NCI-H2081 (cell line): ENCODE measurements at regions not wholly inside any gene's neighbourhood (a gene's known extent, or its start where the extent isn't known, plus 50 kb on each side); places are given as distances from the start of the nearest gene placed in this dataset.
"Not testable (repeated sequence)": the region's sequence is repeated elsewhere in the genome, so short reads cannot be mapped to it uniquely, and the experiment has no call there.

Experiments used
- DNase-seq, 2 experiments: peaks; one replicate each; lab custom pipeline; 2025; lab: John Stamatoyannopoulos, UW

GRCh38 chr12:63410197-63410596 is 258.1 kb downstream of the DPY19L2 start:
- no peak for DNase-seq

- DNase-seq: no peak
Observed at GRCh38 chr12:63406781-63407180, 255.8 kb upstream of the AVPR1A start.

- no peak for DNase-seq
Observed at GRCh38 chr12:63404611-63405010, 253.6 kb upstream of the AVPR1A start.

GRCh38 chr12:63403256-63403655 is 252.3 kb upstream of the AVPR1A start:
- no peak for DNase-seq

- peak; percentile 16 to 64 for DNase-seq
Observed at GRCh38 chr12:63400718-63401117, 249.7 kb upstream of the AVPR1A start.

- no peak for DNase-seq
Observed at GRCh38 chr12:63400318-63400717, 249.3 kb upstream of the AVPR1A start.

- no peak for DNase-seq
Observed at GRCh38 chr12:63397807-63398206, 246.8 kb upstream of the AVPR1A start.

GRCh38 chr12:63396135-63396534 is 245.1 kb upstream of the AVPR1A start:
- DNase-seq: no peak

- DNase-seq: no peak
Observed at GRCh38 chr12:63394983-63395382, 244.0 kb upstream of the AVPR1A start.

- DNase-seq: no peak
Observed at GRCh38 chr12:63394349-63394748, 243.3 kb upstream of the AVPR1A start.

GRCh38 chr12:63389211-63389610 is 238.2 kb upstream of the AVPR1A start:
- DNase-seq: no peak

- DNase-seq: no peak
Observed at GRCh38 chr12:63387771-63388170, 236.8 kb upstream of the AVPR1A start.

- DNase-seq: no peak
Observed at GRCh38 chr12:63382930-63383329, 231.9 kb upstream of the AVPR1A start.

GRCh38 chr12:63362791-63363190 is 211.8 kb upstream of the AVPR1A start:
- no peak for DNase-seq

GRCh38 chr12:63362166-63362565 is 211.2 kb upstream of the AVPR1A start:
- no peak for DNase-seq

- DNase-seq: no peak
Observed at GRCh38 chr12:63354969-63355368, 204.0 kb upstream of the AVPR1A start.

GRCh38 chr12:63353559-63353958 is 202.6 kb upstream of the AVPR1A start:
- peak; percentile 2 to 30 for DNase-seq

- no peak for DNase-seq
Observed at GRCh38 chr12:63351370-63351769, 200.4 kb upstream of the AVPR1A start.

GRCh38 chr12:63348556-63348955 is 197.6 kb upstream of the AVPR1A start:
- DNase-seq: no peak

- not testable (repeated sequence) for DNase-seq
Observed at GRCh38 chr12:63337158-63337557, 186.2 kb upstream of the AVPR1A start.

- DNase-seq: no peak
Observed at GRCh38 chr12:63326260-63326659, 175.3 kb upstream of the AVPR1A start.

GRCh38 chr12:63325757-63326156 is 174.8 kb upstream of the AVPR1A start:
- no peak for DNase-seq

- no peak for DNase-seq
Observed at GRCh38 chr12:63323942-63324341, 172.9 kb upstream of the AVPR1A start.

GRCh38 chr12:63321373-63321772 is 170.4 kb upstream of the AVPR1A start:
- no peak for DNase-seq
